RWPE2 (cell line): ENCODE measurements at regions not wholly inside any gene's neighbourhood (a gene's known extent, or its start where the extent isn't known, plus 50 kb on each side); places are given as distances from the start of the nearest gene placed in this dataset.
"Not testable (repeated sequence)": the region's sequence is repeated elsewhere in the genome, so short reads cannot be mapped to it uniquely, and the experiment has no call there.

Experiments
- ATAC-seq: fragments of 200-7000 bp; cut with Tn5 transposase; 3 replicates; pipeline ENCODE4 v1.9.1; 2021; ENCODE audit warnings: low read depth
- DNase-seq: peaks from one replicate; pipeline ENCODE4 v3.0.0-alpha.2; 2020; ENCODE audit warnings: low spot score
- H3K27ac ChIP-seq: fragments of 450-650 bp; 2 replicates; pipeline ENCODE4 v1.5.1; 2017; ENCODE audit warnings: mild to moderate bottlenecking; ENCODE audit not compliant: poor library complexity, severe bottlenecking
- H3K27me3 ChIP-seq: fragments of 250-450 bp; sonication (Bioruptor Pico); 2 replicates; pipeline ENCODE4 v1.5.1; 2021; ENCODE audit warnings: mild to moderate bottlenecking, moderate library complexity; ENCODE audit not compliant: insufficient read depth, poor library complexity, severe bottlenecking
- H3K36me3 ChIP-seq: fragments of 250-450 bp; sonication (Bioruptor Pico); 2 replicates; pipeline ENCODE4 v1.5.1; 2020; ENCODE audit warnings: low read depth, mild to moderate bottlenecking, moderate library complexity
- H3K4me1 ChIP-seq: fragments of 250-450 bp; sonication (Bioruptor Pico); 2 replicates; pipeline ENCODE4 v1.5.1; 2021; ENCODE audit warnings: mild to moderate bottlenecking, moderate library complexity; ENCODE audit not compliant: insufficient read depth, poor library complexity, severe bottlenecking
- H3K4me3 ChIP-seq: fragments of 250-450 bp; sonication (Bioruptor Pico); 2 replicates; pipeline ENCODE4 v1.5.1; 2021; ENCODE audit warnings: mild to moderate bottlenecking, moderate library complexity; ENCODE audit not compliant: severe bottlenecking
- H3K9me3 ChIP-seq: fragments of 250-450 bp; sonication (Bioruptor Pico); 2 replicates; pipeline ENCODE4 v1.5.1; 2021; ENCODE audit warnings: mild to moderate bottlenecking, moderate library complexity; ENCODE audit not compliant: severe bottlenecking
- TF ChIP-seq, protein P1 (sequence below): fragments of 450-650 bp; IDR thresholded peaks from one replicate; pipeline ENCODE4 v1.5.1; 2017; ENCODE audit warnings: mild to moderate bottlenecking, moderate library complexity; ENCODE audit not compliant: poor library complexity, severe bottlenecking

DNA sequence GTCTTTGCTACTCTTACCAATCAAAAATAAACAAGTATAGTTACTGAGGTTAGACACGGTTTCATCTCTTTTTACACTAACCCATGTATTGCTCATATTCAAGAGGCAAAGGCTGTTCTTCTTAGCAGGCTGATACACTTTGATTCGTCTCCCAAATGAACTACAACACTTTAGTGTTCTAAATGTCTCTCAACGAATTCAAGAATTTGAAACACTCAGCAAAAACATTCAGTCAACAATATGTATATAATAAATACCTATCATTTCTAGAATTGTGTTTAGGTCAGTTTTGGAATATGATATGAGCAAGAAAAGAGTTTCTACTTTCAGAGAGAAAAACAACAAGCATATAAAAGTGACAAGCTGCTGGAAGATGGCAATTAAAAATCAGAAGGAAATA is 669.6 kb upstream of the DPPA4 start:
- Histone ChIP-seq H3K27me3 (no peaks in the 10 kb centered on the region), H3K4me1 (no peaks in the 10 kb centered on the region), H3K36me3 (no peaks in the 10 kb centered on the region), H3K4me3 (no peak overlapping the region), H3K27ac (no peak overlapping the region), H3K9me3 (no peaks in the 10 kb centered on the region)
- TF ChIP-seq, protein P1, sequence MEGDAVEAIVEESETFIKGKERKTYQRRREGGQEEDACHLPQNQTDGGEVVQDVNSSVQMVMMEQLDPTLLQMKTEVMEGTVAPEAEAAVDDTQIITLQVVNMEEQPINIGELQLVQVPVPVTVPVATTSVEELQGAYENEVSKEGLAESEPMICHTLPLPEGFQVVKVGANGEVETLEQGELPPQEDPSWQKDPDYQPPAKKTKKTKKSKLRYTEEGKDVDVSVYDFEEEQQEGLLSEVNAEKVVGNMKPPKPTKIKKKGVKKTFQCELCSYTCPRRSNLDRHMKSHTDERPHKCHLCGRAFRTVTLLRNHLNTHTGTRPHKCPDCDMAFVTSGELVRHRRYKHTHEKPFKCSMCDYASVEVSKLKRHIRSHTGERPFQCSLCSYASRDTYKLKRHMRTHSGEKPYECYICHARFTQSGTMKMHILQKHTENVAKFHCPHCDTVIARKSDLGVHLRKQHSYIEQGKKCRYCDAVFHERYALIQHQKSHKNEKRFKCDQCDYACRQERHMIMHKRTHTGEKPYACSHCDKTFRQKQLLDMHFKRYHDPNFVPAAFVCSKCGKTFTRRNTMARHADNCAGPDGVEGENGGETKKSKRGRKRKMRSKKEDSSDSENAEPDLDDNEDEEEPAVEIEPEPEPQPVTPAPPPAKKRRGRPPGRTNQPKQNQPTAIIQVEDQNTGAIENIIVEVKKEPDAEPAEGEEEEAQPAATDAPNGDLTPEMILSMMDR: no peak
- ATAC-seq: no peak
- DNase-seq: no peak

GRCh38 chr3:110015231-110015963 is 678.1 kb upstream of the DPPA4 start:
- Histone ChIP-seq H3K4me3 (no peak overlapping the region), H3K9me3 (no peaks in the 10 kb centered on the region), H3K36me3 (no peaks in the 10 kb centered on the region), H3K4me1 (no peaks in the 10 kb centered on the region), H3K27me3 (no peaks in the 10 kb centered on the region), H3K27ac (no peak overlapping the region)
- ATAC-seq (no peak), DNase-seq (no peak)
- TF ChIP-seq, protein P1: no peak

DNA sequence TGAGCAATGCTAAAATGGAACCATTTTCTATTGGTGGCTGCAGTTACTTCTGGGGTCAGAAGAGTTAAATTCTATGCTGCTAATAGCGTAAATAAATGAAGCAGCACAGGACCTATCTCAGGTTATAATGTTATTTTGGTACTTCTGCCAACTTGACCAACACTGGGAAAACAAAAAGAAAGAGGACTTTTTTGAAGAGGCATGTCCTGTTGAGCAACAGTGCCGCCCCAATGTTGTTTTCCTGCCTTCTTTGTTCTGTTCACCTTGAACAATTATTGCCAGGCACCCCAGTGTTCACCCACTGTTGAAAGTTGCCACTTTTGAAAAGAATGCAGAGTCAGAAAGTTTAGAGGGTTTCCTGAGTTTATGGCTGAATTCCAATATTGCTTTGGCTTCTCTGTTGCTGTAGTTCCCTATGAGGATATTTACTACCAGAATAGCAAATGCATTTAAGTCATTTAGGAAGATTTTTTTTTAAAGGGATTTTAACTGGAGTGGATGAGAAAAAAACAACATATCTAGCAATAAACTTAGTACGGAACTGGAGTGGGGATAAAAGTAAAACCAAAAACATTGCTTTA is 679.0 kb upstream of the DPPA4 start:
- Histone ChIP-seq H3K4me1 (no peaks in the 10 kb centered on the region), H3K27ac (no peak overlapping the region), H3K27me3 (no peaks in the 10 kb centered on the region), H3K9me3 (no peaks in the 10 kb centered on the region), H3K36me3 (no peaks in the 10 kb centered on the region), H3K4me3 (no peak overlapping the region)
- no peak for ATAC-seq
- no peak for DNase-seq
- TF ChIP-seq, protein P1: no peak

DNA sequence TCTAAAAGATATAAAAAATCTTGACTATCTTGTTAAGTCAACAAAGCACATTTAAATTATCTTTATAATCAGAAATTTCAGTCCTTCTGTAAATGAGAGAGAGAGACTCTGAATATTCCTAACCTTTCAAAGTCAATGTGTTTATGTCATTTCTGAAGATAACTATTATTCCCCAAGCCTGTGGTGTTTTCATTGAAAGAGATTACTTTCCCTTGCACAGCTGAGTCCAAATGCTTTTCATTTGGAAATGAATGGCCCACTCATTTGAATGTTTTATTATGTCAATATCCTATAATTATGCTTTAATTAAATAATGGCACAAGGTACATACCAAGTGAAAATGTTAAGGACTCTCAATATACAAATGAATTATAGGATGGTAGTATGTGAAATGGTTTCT is 680.0 kb upstream of the DPPA4 start:
- DNase-seq: no peak
- TF ChIP-seq, protein P1: no peak
- no peak for ATAC-seq

DNA sequence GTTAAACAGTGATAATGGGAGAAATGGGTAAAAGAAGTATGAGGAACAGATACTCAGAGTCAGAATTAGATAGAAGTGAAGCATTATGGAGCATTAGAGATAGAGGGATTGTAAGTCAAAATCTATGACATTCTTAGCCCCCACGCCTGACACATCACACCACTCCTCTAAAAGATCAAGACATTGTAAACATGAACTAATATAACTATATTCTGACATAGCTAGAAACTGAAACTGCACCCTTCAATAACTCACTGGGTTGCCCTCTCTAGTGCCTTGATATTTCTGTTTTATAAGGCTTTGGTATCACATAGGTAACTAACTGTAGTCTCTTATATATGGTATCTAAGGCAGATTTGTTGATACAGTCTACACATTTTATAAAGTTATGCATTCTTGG is 684.3 kb upstream of the DPPA4 start:
- TF ChIP-seq, protein P1: no peak

More for the DNA sequence above, 680.0 kb upstream of the DPPA4 start:
- Histone ChIP-seq H3K9me3 (no peaks in the 10 kb centered on the region), H3K4me1 (no peaks in the 10 kb centered on the region), H3K4me3 (no peak overlapping the region), H3K36me3 (no peaks in the 10 kb centered on the region), H3K27ac (no peak overlapping the region), H3K27me3 (no peaks in the 10 kb centered on the region)

DNA sequence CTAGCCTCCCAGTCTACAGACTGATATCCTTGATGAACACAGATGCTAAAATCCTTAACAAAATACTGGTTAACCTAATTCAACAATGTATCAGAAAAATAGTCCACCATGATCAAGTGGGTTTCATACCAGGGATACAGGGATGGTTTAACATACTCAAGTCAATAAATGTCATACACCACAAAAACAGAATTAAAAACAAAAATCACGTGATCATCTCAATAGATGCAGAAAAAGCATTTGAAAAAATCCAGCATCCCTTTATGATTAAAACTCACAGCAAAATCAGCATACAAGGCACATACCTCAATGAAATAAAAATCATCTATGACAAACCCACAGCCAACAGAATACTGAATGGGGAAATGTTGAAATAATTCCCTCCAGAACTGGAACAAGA is 685.7 kb upstream of the DPPA4 start:
- DNase-seq, H3K27me3 ChIP-seq, H3K4me3 ChIP-seq, H3K9me3 ChIP-seq, ATAC-seq, H3K27ac ChIP-seq, H3K4me1 ChIP-seq, H3K36me3 ChIP-seq: not testable (repeated sequence)

More for the DNA sequence above, 684.3 kb upstream of the DPPA4 start:
- ATAC-seq: no peak
- H3K36me3 ChIP-seq: no peaks in the 10 kb centered on the region
- H3K4me1 ChIP-seq: no peaks in the 10 kb centered on the region
- H3K27me3 ChIP-seq: no peaks in the 10 kb centered on the region
- DNase-seq: no peak
- no peak overlapping the region for H3K4me3 ChIP-seq
- no peak overlapping the region for H3K27ac ChIP-seq
- no peaks in the 10 kb centered on the region for H3K9me3 ChIP-seq
